Heart left ventricle (tissue), 16 donors: ENCODE measurements at regions not wholly inside any gene's neighbourhood (a gene's known extent, or its start where the extent isn't known, plus 50 kb on each side); places are given as distances from the start of the nearest gene placed in this dataset.

Source experiments
- ATAC-seq, 4 donors: fragments of 200-7000 bp; cut with Tn5 transposase; one replicate each; pipeline ENCODE4 v1.9.1; 2020 to 2022; ENCODE audit warnings: moderate library complexity in 4 of 4, mild to moderate bottlenecking in 3 of 4, moderate number of reproducible peaks in 1 of 4
- DNase-seq, 5 donors: peaks; one replicate each; pipeline ENCODE4 v3.0.0-alpha.2; 2020
- H3K27ac ChIP-seq, 12 donors: fragments of 200-600 bp; sonication (generic) in 4 of 12; one replicate each; pipeline versions ENCODE4 v1.5.0 to v1.8.0; 2016 to 2022; ENCODE audit warnings: mild to moderate bottlenecking in 2 of 12
- H3K27me3 ChIP-seq, 9 donors: fragments of 200-600 bp; sonication (generic) in 2 of 9; one replicate each; pipeline versions ENCODE4 v1.5.1 to v1.8.0; 2016 to 2022; ENCODE audit warnings: mild to moderate bottlenecking in 3 of 9
- H3K36me3 ChIP-seq, 9 donors: fragments of 200-600 bp; sonication (generic) in 2 of 9; one replicate each; pipeline versions ENCODE4 v1.5.0 to v1.8.0; 2018 to 2022; ENCODE audit warnings: mild to moderate bottlenecking in 2 of 9
- H3K4me1 ChIP-seq, 12 donors: fragments of 200-600 bp; sonication (generic) in 4 of 12; one replicate each; pipeline versions ENCODE4 v1.5.0 to v1.8.0; 2016 to 2022; ENCODE audit warnings: mild to moderate bottlenecking in 3 of 12
- H3K4me3 ChIP-seq, 12 donors: fragments of 200-600 bp; sonication (generic) in 4 of 12; one replicate each; pipeline versions ENCODE4 v1.5.0 to v1.8.0; 2017 to 2022; ENCODE audit warnings: mild to moderate bottlenecking in 9 of 12, moderate library complexity in 4 of 12
- H3K9me3 ChIP-seq, 12 donors: fragments of 200-600 bp; sonication (generic) in 4 of 12; one replicate each; pipeline versions ENCODE4 v1.5.0 to v1.8.0; 2016 to 2022; ENCODE audit warnings: mild to moderate bottlenecking in 1 of 12
- POLR2A ChIP-seq, 2 donors: fragments of 450-650 bp; IDR thresholded peaks; one replicate each; pipeline ENCODE4 v1.6.1; 2017; ENCODE audit warnings: antibody characterized with exemption in 2 of 2, mild to moderate bottlenecking in 2 of 2, moderate library complexity in 2 of 2
- WGBS, 4 donors: extraction: QIAGEN DNeasy Blood & Tissue Kit in 2 of 4; methylation state at CpG; one replicate each; pipeline versions ENCODE4 v1.1.5 to v1.1.7; 2013 to 2018; 5-methylcytosine and 5-hydroxymethylcytosine counted together
- intact Hi-C, 10 donors: fragments of 100-400 bp; cut with DNase I; formaldehyde crosslinking; loops; one replicate each; pipeline versions ENCODE4 v1.11.1 to v1.14.2; 2022
- TF ChIP-seq, protein P1 (sequence below), 12 donors: fragments of 200-600 bp; sonication (generic) in 4 of 12; IDR thresholded peaks; one replicate each; pipeline versions ENCODE4 v1.5.0 to v1.8.0; 2018 to 2022; ENCODE audit warnings: antibody characterized with exemption in 12 of 12, mild to moderate bottlenecking in 5 of 12
- donor health status: ischemic (EF 13 %, LVEDD 7.1; RV severe dilation, severe dysfunction).
- donor health status: healthy with polysubstance abuse.
- donor health status: DM: no; HTN: yes; CAD: no.
- donor health status: DM: no; HTN: no; CAD: no.
- donor health status: ischemic (EF 25% LVEDD 6.9; RV normal size, moderate dysfunction).
- donor health status: ischemic (EF 25% LVEDD 5.7; RV mildly dilated, moderate dysfunction).
- donor health status: healthy.
- donor health status: DM: yes; HTN: yes; CAD: no.
- donor health status: ischemic (EF 35%, LVEDD 5.7; RV mildly dilated, moderate dysfunction).
- donor health status: nonischemic (EF 11% LVEDD 7.7; RV severe dilation, severe dysfunction).
- donor health status: DM: yes; HTN: yes; CAD: no.
- donor health status: PGD.
- donor health status: ischemic (EF 29% LVEDD 5.4; RV normal size, mild dysfunction).
- donor health status: nonischemic (EF 23%, LVEDD 6.1; RV moderate dilation, normal function).

DNA sequence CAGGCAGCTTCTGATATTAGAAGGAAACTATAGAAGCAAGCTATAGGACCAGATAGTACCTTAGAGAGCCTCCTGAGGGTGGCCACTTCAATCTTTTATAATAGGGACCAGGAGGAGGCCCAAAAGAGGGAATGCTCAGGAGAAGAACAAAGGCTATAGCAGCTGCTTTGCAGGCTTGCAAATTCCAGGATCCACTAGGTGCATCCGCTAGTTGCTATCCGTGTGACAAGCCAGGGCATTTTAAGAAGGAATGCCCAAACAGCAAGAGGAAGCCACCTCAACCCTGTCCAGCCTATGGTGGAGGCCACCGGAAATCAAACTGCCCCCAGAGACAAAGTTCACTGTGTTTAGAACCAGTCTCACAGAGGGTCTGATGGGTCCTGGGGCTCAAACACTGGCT, 192.6 kb upstream of the KIF2B start:
- no peak for TF ChIP-seq POLR2A (IDR thresholded peaks at IDR 0.05)
- TF ChIP-seq, protein P1, sequence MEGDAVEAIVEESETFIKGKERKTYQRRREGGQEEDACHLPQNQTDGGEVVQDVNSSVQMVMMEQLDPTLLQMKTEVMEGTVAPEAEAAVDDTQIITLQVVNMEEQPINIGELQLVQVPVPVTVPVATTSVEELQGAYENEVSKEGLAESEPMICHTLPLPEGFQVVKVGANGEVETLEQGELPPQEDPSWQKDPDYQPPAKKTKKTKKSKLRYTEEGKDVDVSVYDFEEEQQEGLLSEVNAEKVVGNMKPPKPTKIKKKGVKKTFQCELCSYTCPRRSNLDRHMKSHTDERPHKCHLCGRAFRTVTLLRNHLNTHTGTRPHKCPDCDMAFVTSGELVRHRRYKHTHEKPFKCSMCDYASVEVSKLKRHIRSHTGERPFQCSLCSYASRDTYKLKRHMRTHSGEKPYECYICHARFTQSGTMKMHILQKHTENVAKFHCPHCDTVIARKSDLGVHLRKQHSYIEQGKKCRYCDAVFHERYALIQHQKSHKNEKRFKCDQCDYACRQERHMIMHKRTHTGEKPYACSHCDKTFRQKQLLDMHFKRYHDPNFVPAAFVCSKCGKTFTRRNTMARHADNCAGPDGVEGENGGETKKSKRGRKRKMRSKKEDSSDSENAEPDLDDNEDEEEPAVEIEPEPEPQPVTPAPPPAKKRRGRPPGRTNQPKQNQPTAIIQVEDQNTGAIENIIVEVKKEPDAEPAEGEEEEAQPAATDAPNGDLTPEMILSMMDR (IDR thresholded peaks at IDR 0.05), result no peak
- ATAC-seq (no peak), DNase-seq (no peak)
- intact Hi-C loops, result no loop called here
- Histone ChIP-seq H3K36me3 (no peaks in the 10 kb centered on the region), H3K4me1 (no peaks in the 10 kb centered on the region), H3K4me3 (no peak overlapping the region), H3K9me3 (no peaks in the 10 kb centered on the region), H3K27me3 (no peaks in the 10 kb centered on the region), H3K27ac (no peak overlapping the region)
- WGBS, 4 donors, result 58 to 72% (median 67%) methylated on average over 3 of the region's 3 CpGs

DNA sequence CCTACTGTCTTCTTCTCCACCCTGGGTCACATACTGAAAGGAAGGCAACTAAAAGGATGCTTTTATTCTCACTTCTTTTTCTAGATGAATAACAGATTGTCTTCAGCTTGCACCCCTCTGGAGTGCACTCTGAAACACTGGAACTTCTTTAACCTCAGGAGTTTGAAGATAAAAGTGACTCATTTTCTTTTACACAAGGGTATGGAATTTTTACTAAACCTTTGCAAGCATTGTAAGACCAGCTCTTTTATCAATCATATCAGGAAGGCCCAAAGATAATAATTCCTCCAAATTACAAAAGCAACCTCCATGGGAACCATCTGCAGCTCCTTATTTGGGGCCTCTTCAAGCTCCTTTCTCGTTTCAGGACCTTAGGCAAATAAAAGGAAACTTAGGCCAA, 193.5 kb upstream of the KIF2B start:
- Histone ChIP-seq H3K9me3 (no peaks in the 10 kb centered on the region), H3K36me3 (no peaks in the 10 kb centered on the region), H3K27me3 (no peaks in the 10 kb centered on the region), H3K4me3 (no peak overlapping the region), H3K27ac (no peak overlapping the region), H3K4me1 (no peaks in the 10 kb centered on the region)
- DNase-seq (no peak), ATAC-seq (no peak)
- WGBS, 4 donors, result 37 to 45% (median 40%) methylated on average over 1 of the region's 1 CpG
- intact Hi-C loops, result no loop called here
- TF ChIP-seq POLR2A (IDR thresholded peaks at IDR 0.05), result no peak
- TF ChIP-seq, protein P1 (IDR thresholded peaks at IDR 0.05), result no peak

DNA sequence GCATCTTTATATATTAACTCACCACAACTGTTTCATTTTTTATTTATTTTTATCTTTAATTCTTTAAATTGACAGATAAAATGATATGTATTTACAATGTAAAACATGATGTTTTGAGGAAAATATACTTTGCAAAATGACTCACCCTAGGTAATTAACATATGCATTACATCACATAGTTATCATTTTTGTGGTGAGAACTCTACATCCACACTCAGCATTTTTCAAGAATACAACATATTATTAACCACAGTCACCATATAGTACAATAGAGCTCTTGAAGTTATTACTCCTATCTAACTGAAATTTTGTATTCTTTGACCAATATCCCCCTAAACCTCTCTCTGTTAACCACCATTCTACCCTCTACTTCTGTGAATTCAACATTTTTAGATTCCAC, 194.7 kb upstream of the KIF2B start:
- Histone ChIP-seq H3K27me3 (no peaks in the 10 kb centered on the region), H3K4me3 (no peak overlapping the region), H3K4me1 (no peaks in the 10 kb centered on the region), H3K36me3 (no peaks in the 10 kb centered on the region), H3K27ac (no peak overlapping the region), H3K9me3 (no peaks in the 10 kb centered on the region)
- ATAC-seq (no peak), DNase-seq (no peak)
- intact Hi-C loops, result no loop called here
- TF ChIP-seq, protein P1 (IDR thresholded peaks at IDR 0.05), result no peak
- TF ChIP-seq POLR2A (IDR thresholded peaks at IDR 0.05), result no peak

DNA sequence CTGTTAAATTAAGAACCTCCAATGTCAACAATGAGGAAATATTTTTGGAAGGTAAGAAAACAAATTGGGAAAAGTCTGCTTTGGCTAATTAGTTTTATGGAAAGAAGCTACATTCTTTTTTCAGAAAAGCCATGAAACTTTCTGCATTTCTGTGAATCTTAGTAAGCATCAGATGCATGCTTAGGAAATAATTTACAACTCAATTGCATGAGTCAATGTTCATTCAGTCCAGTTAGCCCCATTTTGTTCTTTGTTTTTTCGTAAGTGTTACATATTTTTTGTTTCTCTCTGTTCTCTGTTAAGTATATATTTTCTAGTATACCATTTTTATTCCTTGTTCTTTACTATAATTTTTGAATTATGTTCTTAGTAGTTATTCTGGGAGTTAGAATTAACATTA, 195.2 kb upstream of the KIF2B start:
- intact Hi-C loops, result no loop called here
- no peak for ATAC-seq

More for the DNA sequence above, 195.2 kb upstream of the KIF2B start:
- H3K36me3 ChIP-seq, result no peaks in the 10 kb centered on the region
- H3K4me3 ChIP-seq, result no peak overlapping the region
- no peaks in the 10 kb centered on the region for H3K4me1 ChIP-seq
- DNase-seq, result no peak
- no peak overlapping the region for H3K27ac ChIP-seq
- H3K27me3 ChIP-seq, result no peaks in the 10 kb centered on the region
- 77 to 85% (median 82%) methylated on average over 1 of the region's 1 CpG for WGBS, 4 donors
- H3K9me3 ChIP-seq, result no peaks in the 10 kb centered on the region
- TF ChIP-seq, protein P1 (IDR thresholded peaks at IDR 0.05), result no peak
